NCI-H748 treated with DMSO at 0.1 percent for 48 hours (cell line): ENCODE measurements at regions not wholly inside any gene's neighbourhood (a gene's known extent, or its start where the extent isn't known, plus 50 kb on each side); places are given as distances from the start of the nearest gene placed in this dataset.

Experiments used
- DNase-seq: peaks from one replicate; lab custom pipeline; 2025; lab: John Stamatoyannopoulos, UW

GRCh38 chr5:32989815-32990214, 278.7 kb downstream of the NPR3 start:
- DNase-seq = no peak

GRCh38 chr5:32990593-32991420, 279.7 kb downstream of the NPR3 start:
- DNase-seq = no peak

GRCh38 chr5:32991421-32991815, 280.3 kb downstream of the NPR3 start:
- DNase-seq = no peak

GRCh38 chr5:32996336-32996735, 285.2 kb downstream of the NPR3 start:
- no peak for DNase-seq

- DNase-seq = no peak
These were observed 297.8 kb downstream of the NPR3 start for GRCh38 chr5:33008751-33009418.

GRCh38 chr5:33010846-33011245, 299.7 kb downstream of the NPR3 start:
- DNase-seq = no peak

- no peak for DNase-seq
These were observed 300.7 kb downstream of the NPR3 start for GRCh38 chr5:33011801-33012200.

- DNase-seq = no peak
These were observed 312.5 kb downstream of the NPR3 start for GRCh38 chr5:33023649-33024048.

GRCh38 chr5:33032271-33033070, 321.4 kb downstream of the NPR3 start:
- DNase-seq = no peak

GRCh38 chr5:33033516-33033915, 322.4 kb downstream of the NPR3 start:
- no peak for DNase-seq

GRCh38 chr5:33034777-33035176, 323.7 kb downstream of the NPR3 start:
- DNase-seq = no peak

GRCh38 chr5:33035851-33036527, 324.9 kb downstream of the NPR3 start:
- no peak for DNase-seq

GRCh38 chr5:33037076-33037475, 326.0 kb downstream of the NPR3 start:
- DNase-seq = no peak

- no peak for DNase-seq
These were observed 330.5 kb downstream of the NPR3 start for GRCh38 chr5:33041586-33041985.

- no peak for DNase-seq
These were observed 332.3 kb downstream of the NPR3 start for GRCh38 chr5:33043343-33043997.

- no peak for DNase-seq
These were observed 335.0 kb downstream of the NPR3 start for GRCh38 chr5:33046091-33046490.

GRCh38 chr5:33048315-33048714, 337.2 kb downstream of the NPR3 start:
- DNase-seq = no peak

- no peak for DNase-seq
These were observed 338.2 kb downstream of the NPR3 start for GRCh38 chr5:33049298-33049697.

- no peak for DNase-seq
These were observed 338.7 kb downstream of the NPR3 start for GRCh38 chr5:33049842-33050241.

GRCh38 chr5:33059081-33059480, 348.0 kb downstream of the NPR3 start:
- no peak for DNase-seq

- no peak for DNase-seq
These were observed 354.0 kb downstream of the NPR3 start for GRCh38 chr5:33065131-33065530.

GRCh38 chr5:33067291-33067690, 356.2 kb downstream of the NPR3 start:
- DNase-seq = no peak
